Lower lobe of right lung (tissue), 2 donors: ENCODE measurements at regions not wholly inside any gene's neighbourhood (a gene's known extent, or its start where the extent isn't known, plus 50 kb on each side); places are given as distances from the start of the nearest gene placed in this dataset.

Source experiments
- ATAC-seq, 2 donors: fragments of 200-7000 bp; cut with Tn5 transposase; one replicate each; pipeline ENCODE4 v1.9.1; 2020 to 2022; ENCODE audit warnings: mild to moderate bottlenecking in 2 of 2, moderate library complexity in 2 of 2
- DNase-seq: peaks from one replicate; pipeline ENCODE4 v3.0.0-alpha.2; 2020
- H3K27ac ChIP-seq: fragments of 200-600 bp; one replicate; pipeline ENCODE4 v1.8.0; 2022
- H3K27me3 ChIP-seq: fragments of 200-600 bp; one replicate; pipeline ENCODE4 v1.8.0; 2022; ENCODE audit warnings: low read depth
- H3K36me3 ChIP-seq: fragments of 200-600 bp; one replicate; pipeline ENCODE4 v1.8.0; 2022; ENCODE audit warnings: mild to moderate bottlenecking
- H3K4me1 ChIP-seq: fragments of 200-600 bp; one replicate; pipeline ENCODE4 v1.8.0; 2022
- H3K4me3 ChIP-seq: fragments of 200-600 bp; one replicate; pipeline ENCODE4 v1.8.0; 2022; ENCODE audit warnings: mild to moderate bottlenecking
- H3K9me3 ChIP-seq: fragments of 200-600 bp; one replicate; pipeline ENCODE4 v1.8.0; 2022
- intact Hi-C: fragments of 100-400 bp; cut with DNase I; formaldehyde crosslinking; loops from one replicate; pipeline ENCODE4 v1.11.0; 2022
- TF ChIP-seq, protein P1 (sequence below): fragments of 200-600 bp; IDR thresholded peaks from one replicate; pipeline ENCODE4 v1.8.0; 2022; ENCODE audit warnings: antibody characterized with exemption, mild to moderate bottlenecking
- donor health status: DM: no; HTN: yes; CAD: no; lungs with severe emphysema.

DNA sequence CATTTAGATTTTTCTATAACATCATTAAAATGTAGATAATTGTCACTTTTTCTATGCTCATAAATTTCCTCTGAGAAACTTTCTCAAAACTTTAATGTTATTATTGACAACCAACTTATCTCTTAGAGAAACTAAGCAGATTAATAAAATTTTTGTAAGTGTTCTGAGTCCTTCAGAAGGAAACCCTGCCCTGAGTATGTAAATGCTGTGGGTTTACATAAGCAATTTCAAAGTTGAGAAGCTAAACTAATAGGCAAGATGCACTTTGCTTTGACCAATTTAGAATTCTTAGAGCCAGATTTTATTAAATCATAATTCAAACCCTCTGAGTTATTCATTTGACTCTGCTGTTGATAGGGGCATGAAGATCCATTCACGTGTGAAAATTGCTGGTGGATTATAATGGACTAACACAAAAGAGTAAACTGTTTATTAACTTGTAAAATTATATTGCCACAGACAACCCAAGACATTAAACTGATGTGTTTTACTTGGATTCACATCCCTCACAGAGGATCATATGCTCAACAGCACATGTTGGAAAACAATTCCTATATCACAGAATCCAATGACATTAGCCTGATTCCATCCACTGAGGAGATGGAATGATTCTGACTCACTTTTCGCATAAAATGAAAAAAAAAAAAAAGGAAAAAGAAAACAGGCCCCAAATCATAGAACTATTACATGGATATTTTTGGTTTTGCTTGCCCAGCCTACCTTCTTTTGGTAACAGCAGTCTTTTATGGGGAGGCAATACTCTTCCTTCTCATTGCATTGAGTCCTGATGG, 453.7 kb upstream of the HTR2A start:
- no peak for ATAC-seq
- TF ChIP-seq, protein P1, sequence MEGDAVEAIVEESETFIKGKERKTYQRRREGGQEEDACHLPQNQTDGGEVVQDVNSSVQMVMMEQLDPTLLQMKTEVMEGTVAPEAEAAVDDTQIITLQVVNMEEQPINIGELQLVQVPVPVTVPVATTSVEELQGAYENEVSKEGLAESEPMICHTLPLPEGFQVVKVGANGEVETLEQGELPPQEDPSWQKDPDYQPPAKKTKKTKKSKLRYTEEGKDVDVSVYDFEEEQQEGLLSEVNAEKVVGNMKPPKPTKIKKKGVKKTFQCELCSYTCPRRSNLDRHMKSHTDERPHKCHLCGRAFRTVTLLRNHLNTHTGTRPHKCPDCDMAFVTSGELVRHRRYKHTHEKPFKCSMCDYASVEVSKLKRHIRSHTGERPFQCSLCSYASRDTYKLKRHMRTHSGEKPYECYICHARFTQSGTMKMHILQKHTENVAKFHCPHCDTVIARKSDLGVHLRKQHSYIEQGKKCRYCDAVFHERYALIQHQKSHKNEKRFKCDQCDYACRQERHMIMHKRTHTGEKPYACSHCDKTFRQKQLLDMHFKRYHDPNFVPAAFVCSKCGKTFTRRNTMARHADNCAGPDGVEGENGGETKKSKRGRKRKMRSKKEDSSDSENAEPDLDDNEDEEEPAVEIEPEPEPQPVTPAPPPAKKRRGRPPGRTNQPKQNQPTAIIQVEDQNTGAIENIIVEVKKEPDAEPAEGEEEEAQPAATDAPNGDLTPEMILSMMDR: no peak
- Histone ChIP-seq H3K9me3 (no peaks in the 10 kb centered on the region), H3K4me1 (no peaks in the 10 kb centered on the region), H3K27me3 (no peaks in the 10 kb centered on the region), H3K36me3 (no peaks in the 10 kb centered on the region), H3K4me3 (no peak overlapping the region), H3K27ac (no peak overlapping the region)
- no peak for DNase-seq
- intact Hi-C loops: no loop called here

GRCh38 chr13:47349211-47349610, 452.4 kb upstream of the HTR2A start:
- Histone ChIP-seq H3K4me1 (no peaks in the 10 kb centered on the region), H3K36me3 (no peaks in the 10 kb centered on the region), H3K4me3 (no peak overlapping the region), H3K9me3 (no peaks in the 10 kb centered on the region), H3K27me3 (no peaks in the 10 kb centered on the region), H3K27ac (no peak overlapping the region)
- DNase-seq: no peak
- intact Hi-C loops: no loop called here
- no peak for ATAC-seq
- TF ChIP-seq, protein P1: no peak

- DNase-seq (no peak), ATAC-seq (no peak)
- intact Hi-C loops: no loop called here
- Histone ChIP-seq H3K4me3 (no peak overlapping the region), H3K4me1 (no peaks in the 10 kb centered on the region), H3K27ac (no peak overlapping the region), H3K9me3 (peaks cover 6% of the 10 kb centered on the region), H3K27me3 (no peaks in the 10 kb centered on the region), H3K36me3 (no peaks in the 10 kb centered on the region)
- TF ChIP-seq, protein P1: no peak
Observed at GRCh38 chr13:47337781-47338507, 441.1 kb upstream of the HTR2A start.

DNA sequence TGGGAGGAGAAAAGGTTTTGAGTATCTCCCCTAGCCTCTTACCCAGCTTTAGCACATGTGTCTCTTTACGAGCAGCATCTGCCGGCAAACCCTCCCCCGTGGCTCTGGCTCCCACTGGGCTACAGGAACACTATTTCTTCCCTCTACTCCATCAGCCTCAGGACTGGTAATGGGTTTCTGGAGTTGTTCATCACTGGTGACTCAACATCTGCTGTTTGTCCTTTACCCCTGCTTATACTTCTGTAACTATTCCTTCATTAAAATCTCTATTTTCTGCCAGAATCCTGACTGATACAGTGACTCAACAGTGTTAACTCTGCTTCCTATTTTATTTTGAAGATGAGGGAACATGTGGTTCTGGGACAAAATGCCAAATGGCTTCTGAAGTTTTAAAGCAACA, 437.3 kb upstream of the HTR2A start:
- Histone ChIP-seq H3K27me3 (no peaks in the 10 kb centered on the region), H3K4me1 (no peaks in the 10 kb centered on the region), H3K36me3 (no peaks in the 10 kb centered on the region), H3K4me3 (no peak overlapping the region), H3K27ac (no peak overlapping the region), H3K9me3 (no peaks in the 10 kb centered on the region)
- DNase-seq (no peak), ATAC-seq (no peak)
- intact Hi-C loops: no loop called here
- TF ChIP-seq, protein P1: no peak

DNA sequence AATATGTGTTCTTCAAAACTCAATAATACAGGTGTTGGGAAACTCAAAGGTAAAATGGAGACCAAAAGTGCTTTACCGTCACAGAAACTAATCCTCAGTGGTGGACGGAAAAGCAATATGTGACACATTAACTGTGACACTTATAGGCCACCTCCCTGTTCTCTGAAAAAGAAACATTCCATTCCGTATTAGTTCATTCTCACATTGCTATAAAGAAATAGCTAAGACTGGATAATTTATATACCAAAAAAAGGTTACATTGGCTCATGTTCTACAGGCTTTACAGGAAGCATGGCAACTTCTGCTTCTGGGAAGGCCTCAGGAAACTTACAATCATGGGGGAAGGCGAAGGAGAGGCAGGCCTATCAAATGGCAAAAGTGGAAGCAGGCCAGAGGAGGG, 435.3 kb upstream of the HTR2A start:
- DNase-seq (no peak), ATAC-seq (peak in 1 of 2 donors; percentile 71)
- H3K4me3 ChIP-seq: no peak overlapping the region
- no peaks in the 10 kb centered on the region for H3K36me3 ChIP-seq
- intact Hi-C loops: no loop called here
- H3K4me1 ChIP-seq: no peaks in the 10 kb centered on the region
- H3K27ac ChIP-seq: no peak overlapping the region
- H3K27me3 ChIP-seq: no peaks in the 10 kb centered on the region
- TF ChIP-seq, protein P1: no peak
- H3K9me3 ChIP-seq: no peaks in the 10 kb centered on the region
